GM19193 (cell line): ENCODE measurements at regions not wholly inside any gene's neighbourhood (a gene's known extent, or its start where the extent isn't known, plus 50 kb on each side); places are given as distances from the start of the nearest gene placed in this dataset.

Source experiments
- POLR2A ChIP-seq: IDR thresholded peaks from 4 replicates; pipeline ENCODE4 v1.6.1; 2011; ENCODE audit not compliant: insufficient read depth, insufficient read length; ENCODE audit errors: extremely low read depth

GRCh38 chr14:50038398-50039119, 77.8 kb downstream of the VCPKMT start:
- TF ChIP-seq POLR2A = peak; percentile 32

- no peak for TF ChIP-seq POLR2A
These were observed 77.3 kb downstream of the VCPKMT start for GRCh38 chr14:50039120-50039517.

- TF ChIP-seq POLR2A = no peak
These were observed 76.5 kb downstream of the VCPKMT start for GRCh38 chr14:50039734-50040400.

- peak; percentile 43 for TF ChIP-seq POLR2A
These were observed 76.0 kb downstream of the VCPKMT start for GRCh38 chr14:50040401-50040775.

GRCh38 chr14:50040895-50041465, 75.4 kb downstream of the VCPKMT start:
- TF ChIP-seq POLR2A = no peak

- no peak for TF ChIP-seq POLR2A
These were observed 74.4 kb downstream of the VCPKMT start for GRCh38 chr14:50041980-50042379.

GRCh38 chr14:50044042-50044651, 72.2 kb downstream of the VCPKMT start:
- TF ChIP-seq POLR2A = no peak

GRCh38 chr14:50045039-50045711, 71.2 kb downstream of the VCPKMT start:
- peak; percentile 39 for TF ChIP-seq POLR2A

- TF ChIP-seq POLR2A = no peak
These were observed 70.5 kb downstream of the VCPKMT start for GRCh38 chr14:50045837-50046236.

- no peak for TF ChIP-seq POLR2A
These were observed 69.1 kb downstream of the VCPKMT start for GRCh38 chr14:50047274-50047676.

- no peak for TF ChIP-seq POLR2A
These were observed 67.3 kb downstream of the VCPKMT start for GRCh38 chr14:50049093-50049492.

- TF ChIP-seq POLR2A = no peak
These were observed 66.4 kb downstream of the VCPKMT start for GRCh38 chr14:50049703-50050570.

- TF ChIP-seq POLR2A = no peak
These were observed 65.3 kb downstream of the VCPKMT start for GRCh38 chr14:50051106-50051505.

GRCh38 chr14:50051706-50052105, 64.7 kb downstream of the VCPKMT start:
- no peak for TF ChIP-seq POLR2A
